IMR-90 (cell line): ENCODE measurements at regions not wholly inside any gene's neighbourhood (a gene's known extent, or its start where the extent isn't known, plus 50 kb on each side); places are given as distances from the start of the nearest gene placed in this dataset.

ENCODE experiments used
- ATAC-seq: fragments of 200-7000 bp; cut with Tn5 transposase; 2 replicates; pipeline ENCODE4 v1.9.1; 2020; ENCODE audit warnings: low read depth, mild to moderate bottlenecking, moderate library complexity
- BruUV-seq: library from RNA; stranded (reverse); fragments of 400-500 nt; replicated peaks from 2 replicates; lab custom pipeline; 2021; lab: Mats Ljungman, UMichigan
- CTCF ChIA-PET: fragments of 300-600 bp; formaldehyde crosslinking; extraction: SDS; loops from one replicate; lab custom pipeline; 2021; ENCODE audit warnings: antibody characterized with exemption; lab: Yijun Ruan, JAX
- POLR2A ChIA-PET: fragments of 300-600 bp; sonication (Branson Sonifier 250); formaldehyde crosslinking; loops from one replicate; lab custom pipeline; 2022; ENCODE audit warnings: antibody characterized with exemption; ENCODE audit not compliant: unreplicated experiment; lab: Charles Lee
- DNase-seq: peaks from one replicate; pipeline ENCODE4 v3.0.0; 2013
- H2AFZ ChIP-seq: replicated peaks from 2 replicates; pipeline ENCODE3; 2013; ENCODE audit warnings: low read length, mild to moderate bottlenecking; ENCODE audit not compliant: poor library complexity
- H2AK5ac ChIP-seq: 2 replicates; pipeline ENCODE4 v1.6.1; 2013; ENCODE audit warnings: low read depth, low read length, inconsistent platforms
- H2AK9ac ChIP-seq: replicated peaks from 2 replicates; pipeline ENCODE3; 2013; ENCODE audit warnings: mild to moderate bottlenecking, low read depth, low read length, moderate library complexity; ENCODE audit not compliant: poor library complexity
- H2BK120ac ChIP-seq: 2 replicates; pipeline ENCODE4 v1.6.1; 2013; ENCODE audit warnings: low read depth, low read length, inconsistent platforms
- H2BK15ac ChIP-seq: 3 replicates; pipeline ENCODE4 v1.6.1; 2013; ENCODE audit warnings: low read depth, low read length, inconsistent platforms
- H2BK20ac ChIP-seq: 2 replicates; pipeline ENCODE4 v1.6.1; 2013; ENCODE audit warnings: low read depth, mild to moderate bottlenecking, inconsistent platforms, low read length, moderate library complexity
- H2BK5ac ChIP-seq: 2 replicates; pipeline ENCODE4 v1.6.1; 2013; ENCODE audit warnings: mild to moderate bottlenecking, low read depth, low read length, inconsistent platforms; ENCODE audit not compliant: poor library complexity, severe bottlenecking
- H3K14ac ChIP-seq: replicated peaks from 2 replicates; pipeline ENCODE4 v1.6.1; 2013; ENCODE audit warnings: low read depth, low read length, inconsistent platforms
- H3K18ac ChIP-seq: 2 replicates; pipeline ENCODE4 v1.6.1; 2013; ENCODE audit warnings: low read depth, low read length, control low read depth
- H3K23ac ChIP-seq: 2 replicates; pipeline ENCODE4 v1.6.1; 2013; ENCODE audit warnings: low read depth, low read length, inconsistent platforms
- H3K27ac ChIP-seq: 2 replicates; pipeline ENCODE4 v1.5.1; 2013; ENCODE audit warnings: mild to moderate bottlenecking, control low read depth, low read length; ENCODE audit not compliant: insufficient read depth
- H3K27me3 ChIP-seq: 2 replicates; pipeline ENCODE4 v1.6.1; 2013; ENCODE audit warnings: low read length; ENCODE audit not compliant: control insufficient read depth, insufficient read depth
- H3K36me3 ChIP-seq: 2 replicates; pipeline ENCODE4 v1.6.1; 2013; ENCODE audit warnings: low read length, mixed read lengths; ENCODE audit not compliant: control insufficient read depth, insufficient read depth
- H3K4ac ChIP-seq: 2 replicates; pipeline ENCODE4 v1.6.1; 2013; ENCODE audit warnings: low read depth, low read length, inconsistent platforms
- H3K4me1 ChIP-seq: 2 replicates; pipeline ENCODE4 v1.6.1; 2013; ENCODE audit warnings: low read length, mixed read lengths; ENCODE audit not compliant: control insufficient read depth, insufficient read depth
- H3K4me2 ChIP-seq: 2 replicates; pipeline ENCODE4 v1.6.1; 2013; ENCODE audit warnings: low read depth, mild to moderate bottlenecking, control low read depth, low read length, moderate library complexity
- H3K4me3 ChIP-seq: 2 replicates; pipeline ENCODE4 v1.5.1; 2013; ENCODE audit warnings: low read depth, mild to moderate bottlenecking, control low read depth, low read length, moderate library complexity; ENCODE audit not compliant: insufficient read depth
- H3K56ac ChIP-seq: 2 replicates; pipeline ENCODE4 v1.6.1; 2013; ENCODE audit warnings: low read length, inconsistent platforms; ENCODE audit not compliant: insufficient read depth; ENCODE audit errors: extremely low read depth
- H3K79me1 ChIP-seq, 2 experiments: 2 replicates each; pipeline ENCODE4 v1.6.1; 2013; ENCODE audit warnings: low read length in 2 of 2, inconsistent platforms in 1 of 2, low read depth in 1 of 2
- H3K9ac ChIP-seq: 2 replicates; pipeline ENCODE4 v1.6.1; 2013; ENCODE audit warnings: low read depth, low read length, control low read depth
- H3K9me1 ChIP-seq: 2 replicates; pipeline ENCODE4 v1.6.1; 2013; ENCODE audit warnings: low read length, inconsistent platforms; ENCODE audit not compliant: insufficient read depth
- H3K9me3 ChIP-seq: 2 replicates; pipeline ENCODE4 v1.6.1; 2013; ENCODE audit warnings: low read length; ENCODE audit not compliant: control insufficient read depth, insufficient read depth
- H4K20me1 ChIP-seq: 2 replicates; pipeline ENCODE4 v1.6.1; 2013; ENCODE audit warnings: low read length, inconsistent platforms; ENCODE audit not compliant: insufficient read depth
- H4K5ac ChIP-seq: 2 replicates; pipeline ENCODE4 v1.6.1; 2013; ENCODE audit warnings: mild to moderate bottlenecking, low read depth, low read length, control low read depth
- H4K8ac ChIP-seq, 2 experiments: 2 replicates each; pipeline ENCODE4 v1.6.1; 2013; ENCODE audit warnings: low read depth in 2 of 2, low read length in 2 of 2, control low read depth in 1 of 2, inconsistent platforms in 1 of 2
- H4K91ac ChIP-seq: 2 replicates; pipeline ENCODE4 v1.6.1; 2013; ENCODE audit warnings: low read depth, low read length, inconsistent platforms; ENCODE audit not compliant: insufficient read depth
- BHLHE40 ChIP-seq: fragments of 150-350 bp; IDR thresholded peaks from 2 replicates; pipeline ENCODE4 v1.6.1; 2016; ENCODE audit warnings: mild to moderate bottlenecking, low read depth, low read length
- CEBPB ChIP-seq: IDR thresholded peaks from 2 replicates; pipeline ENCODE4 v1.6.1; 2012; ENCODE audit warnings: low read depth, low read length, improper control_type of control experiment
- CHD1 ChIP-seq: IDR thresholded peaks from 2 replicates; pipeline ENCODE4 v1.6.1; 2012; ENCODE audit warnings: low read depth, low read length, improper control_type of control experiment
- ELK1 ChIP-seq: fragments of 150-350 bp; IDR thresholded peaks from 2 replicates; pipeline ENCODE4 v1.6.1; 2016; ENCODE audit warnings: low read depth, mild to moderate bottlenecking, low read length, moderate library complexity, borderline replicate concordance
- FOS ChIP-seq: fragments of 150-350 bp; IDR thresholded peaks from 2 replicates; pipeline ENCODE4 v1.6.1; 2016; ENCODE audit warnings: low read depth, low read length
- MAFK ChIP-seq: IDR thresholded peaks from 2 replicates; pipeline ENCODE4 v1.6.1; 2012; ENCODE audit warnings: low read depth, low read length, improper control_type of control experiment
- MAZ ChIP-seq: IDR thresholded peaks from 2 replicates; pipeline ENCODE4 v1.6.1; 2012; ENCODE audit warnings: low read depth, mild to moderate bottlenecking, low read length, improper control_type of control experiment, moderate library complexity, borderline replicate concordance
- MXI1 ChIP-seq: IDR thresholded peaks from 2 replicates; pipeline ENCODE4 v1.6.1; 2012; ENCODE audit warnings: low read depth, mild to moderate bottlenecking, low read length, moderate library complexity, borderline replicate concordance
- NFE2L2 ChIP-seq: fragments of 150-350 bp; IDR thresholded peaks from 2 replicates; pipeline ENCODE4 v1.6.1; 2016; ENCODE audit warnings: low read depth, mild to moderate bottlenecking, low read length
- POLR2A ChIP-seq: IDR thresholded peaks from 2 replicates; pipeline ENCODE4 v1.6.1; 2012; ENCODE audit warnings: mild to moderate bottlenecking, low read depth, low read length
- RAD21 ChIP-seq: IDR thresholded peaks from 2 replicates; pipeline ENCODE4 v1.6.1; 2012; ENCODE audit warnings: low read length, improper control_type of control experiment
- RCOR1 ChIP-seq: IDR thresholded peaks from 2 replicates; pipeline ENCODE4 v1.6.1; 2012; ENCODE audit warnings: mild to moderate bottlenecking, low read length, improper control_type of control experiment; ENCODE audit not compliant: insufficient replicate concordance
- RFX5 ChIP-seq: IDR thresholded peaks from 2 replicates; pipeline ENCODE4 v1.8.0; 2012; ENCODE audit warnings: low read depth, mild to moderate bottlenecking, low read length, moderate library complexity
- SMC3 ChIP-seq: fragments of 150-350 bp; IDR thresholded peaks from 2 replicates; pipeline ENCODE4 v1.6.1; 2016; ENCODE audit warnings: low read depth, mild to moderate bottlenecking, antibody characterized with exemption, low read length, moderate library complexity
- WGBS, 2 experiments: methylation state at CpG; one replicate each; pipeline versions ENCODE4 v1.1.5 to v1.1.7; 2013; ENCODE audit warnings: missing lambda C conversion rate in 2 of 2; ENCODE audit not compliant: insufficient read length in 1 of 2; ENCODE audit errors: extremely low coverage in 2 of 2; 5-methylcytosine and 5-hydroxymethylcytosine counted together
- dilution Hi-C: fragments of 300-500 bp; cut with HindIII; formaldehyde crosslinking; loops from one replicate; pipeline ENCODE4 v1.14.3; 2018; ENCODE audit warnings: low sequenced_read_pairs; ENCODE audit not compliant: unreplicated experiment
- in situ Hi-C: fragments of 300-500 bp; cut with MboI; formaldehyde crosslinking; loops from 3 replicates; pipeline ENCODE4 v1.14.3; 2019; ENCODE audit warnings: low sequenced_read_pairs, inconsistent platforms, mixed read lengths
- intact Hi-C: fragments of 100-400 bp; cut with micrococcal nuclease; formaldehyde crosslinking; loops from 2 replicates; pipeline ENCODE4 v1.10.0; 2022
- TF ChIP-seq, protein P1 (sequence below): conservative IDR thresholded peaks from 2 replicates; pipeline ENCODE4 v1.5.1; 2012; ENCODE audit warnings: mild to moderate bottlenecking, low read depth, low read length, improper control_type of control experiment
- TF ChIP-seq, protein P2 (sequence below): fragments of 150-350 bp; IDR thresholded peaks from 2 replicates; pipeline ENCODE4 v1.6.1; 2017; ENCODE audit warnings: mild to moderate bottlenecking, antibody characterized with exemption, low read length, low read depth

GRCh38 chr1:56223968-56224367, 355.4 kb downstream of the PLPP3 start:
- no peak overlapping the region for H3K14ac ChIP-seq
- H3K4ac ChIP-seq: no peak overlapping the region
- no peak overlapping the region for H2AK5ac ChIP-seq
- ChIA-PET POLR2A (no interaction called here), CTCF (no interaction called here)
- no peak overlapping the region for H4K8ac ChIP-seq
- H3K27me3 ChIP-seq: no peaks in the 10 kb centered on the region
- H3K4me1 ChIP-seq: no peaks in the 10 kb centered on the region
- no peak overlapping the region for H2AK9ac ChIP-seq
- no peak overlapping the region for H3K56ac ChIP-seq
- H2BK20ac ChIP-seq: no peak overlapping the region
- in situ Hi-C loops (no loop called here), dilution Hi-C loops (no loop called here), intact Hi-C loops (no loop called here)
- H3K4me2 ChIP-seq: no peak overlapping the region
- H3K9me3 ChIP-seq: no peaks in the 10 kb centered on the region
- ATAC-seq (no peak), DNase-seq (no peak)
- H4K91ac ChIP-seq: no peak overlapping the region
- H3K9ac ChIP-seq: no peak overlapping the region
- no peaks in the 10 kb centered on the region for H3K9me1 ChIP-seq
- H3K18ac ChIP-seq: no peak overlapping the region
- H3K4me3 ChIP-seq: no peak overlapping the region
- H2AFZ ChIP-seq: no peak overlapping the region
- H4K5ac ChIP-seq: no peak overlapping the region
- no CpG with 5 or more reads among the region's 2 CpGs for WGBS, 2 experiments
- H3K27ac ChIP-seq: no peak overlapping the region
- H2BK5ac ChIP-seq: no peak overlapping the region
- no peaks in the 10 kb centered on the region for H3K79me1 ChIP-seq
- H3K23ac ChIP-seq: no peak overlapping the region
- TF ChIP-seq, protein P1, sequence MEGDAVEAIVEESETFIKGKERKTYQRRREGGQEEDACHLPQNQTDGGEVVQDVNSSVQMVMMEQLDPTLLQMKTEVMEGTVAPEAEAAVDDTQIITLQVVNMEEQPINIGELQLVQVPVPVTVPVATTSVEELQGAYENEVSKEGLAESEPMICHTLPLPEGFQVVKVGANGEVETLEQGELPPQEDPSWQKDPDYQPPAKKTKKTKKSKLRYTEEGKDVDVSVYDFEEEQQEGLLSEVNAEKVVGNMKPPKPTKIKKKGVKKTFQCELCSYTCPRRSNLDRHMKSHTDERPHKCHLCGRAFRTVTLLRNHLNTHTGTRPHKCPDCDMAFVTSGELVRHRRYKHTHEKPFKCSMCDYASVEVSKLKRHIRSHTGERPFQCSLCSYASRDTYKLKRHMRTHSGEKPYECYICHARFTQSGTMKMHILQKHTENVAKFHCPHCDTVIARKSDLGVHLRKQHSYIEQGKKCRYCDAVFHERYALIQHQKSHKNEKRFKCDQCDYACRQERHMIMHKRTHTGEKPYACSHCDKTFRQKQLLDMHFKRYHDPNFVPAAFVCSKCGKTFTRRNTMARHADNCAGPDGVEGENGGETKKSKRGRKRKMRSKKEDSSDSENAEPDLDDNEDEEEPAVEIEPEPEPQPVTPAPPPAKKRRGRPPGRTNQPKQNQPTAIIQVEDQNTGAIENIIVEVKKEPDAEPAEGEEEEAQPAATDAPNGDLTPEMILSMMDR: no peak
- TF ChIP-seq MAFK (no peak), FOS (no peak), ELK1 (no peak), CEBPB (no peak), CHD1 (no peak), RFX5 (no peak), POLR2A (no peak), MXI1 (no peak), SMC3 (no peak), RCOR1 (no peak), BHLHE40 (no peak), MAZ (no peak), NFE2L2 (no peak), RAD21 (no peak)
- TF ChIP-seq, protein P2, sequence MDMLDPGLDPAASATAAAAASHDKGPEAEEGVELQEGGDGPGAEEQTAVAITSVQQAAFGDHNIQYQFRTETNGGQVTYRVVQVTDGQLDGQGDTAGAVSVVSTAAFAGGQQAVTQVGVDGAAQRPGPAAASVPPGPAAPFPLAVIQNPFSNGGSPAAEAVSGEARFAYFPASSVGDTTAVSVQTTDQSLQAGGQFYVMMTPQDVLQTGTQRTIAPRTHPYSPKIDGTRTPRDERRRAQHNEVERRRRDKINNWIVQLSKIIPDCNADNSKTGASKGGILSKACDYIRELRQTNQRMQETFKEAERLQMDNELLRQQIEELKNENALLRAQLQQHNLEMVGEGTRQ: no peak
- no peaks in the 10 kb centered on the region for H4K20me1 ChIP-seq
- no peak overlapping the region for H2BK15ac ChIP-seq
- BruUV-seq: no TSS peak
- no peak overlapping the region for H2BK120ac ChIP-seq
- no peaks in the 10 kb centered on the region for H3K36me3 ChIP-seq
